HG03378 (cell line): ENCODE measurements at regions not wholly inside any gene's neighbourhood (a gene's known extent, or its start where the extent isn't known, plus 50 kb on each side); places are given as distances from the start of the nearest gene placed in this dataset.

Source experiments
- ATAC-seq: cut with Tn5 transposase; IDR thresholded peaks from one replicate; pipeline ENCODE4 v1.9.1; 2021; ENCODE audit warnings: mild to moderate bottlenecking, moderate library complexity; ENCODE audit not compliant: unreplicated experiment

DNA sequence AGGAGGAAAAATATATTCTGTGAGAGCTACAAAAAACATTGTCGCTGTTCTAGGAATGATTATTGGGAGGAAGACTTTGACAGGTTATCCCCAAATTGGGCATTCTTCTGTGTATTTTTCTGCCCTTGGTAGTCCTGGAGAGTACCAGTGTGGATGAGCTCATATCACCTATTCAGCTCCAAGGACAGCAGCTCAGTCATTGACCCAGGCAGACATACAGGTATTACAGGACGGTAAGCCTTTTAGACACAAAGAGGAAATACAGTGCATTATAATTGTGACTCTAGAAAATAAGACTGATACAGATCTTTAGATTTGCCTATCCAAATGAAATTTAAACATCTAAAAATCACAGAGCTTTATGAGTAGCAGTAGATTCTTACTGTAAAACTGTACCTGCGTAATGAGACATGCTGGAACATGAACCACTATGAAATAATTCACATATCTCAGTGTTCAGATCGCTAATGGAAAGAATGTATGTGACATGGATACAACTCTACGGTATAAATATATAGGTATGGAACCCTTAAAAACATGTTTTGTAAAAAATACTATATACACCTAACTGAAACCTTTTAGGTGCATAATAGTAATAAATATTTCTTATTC, 56.0 kb downstream of the PLK2 start:
- no peak for ATAC-seq

DNA sequence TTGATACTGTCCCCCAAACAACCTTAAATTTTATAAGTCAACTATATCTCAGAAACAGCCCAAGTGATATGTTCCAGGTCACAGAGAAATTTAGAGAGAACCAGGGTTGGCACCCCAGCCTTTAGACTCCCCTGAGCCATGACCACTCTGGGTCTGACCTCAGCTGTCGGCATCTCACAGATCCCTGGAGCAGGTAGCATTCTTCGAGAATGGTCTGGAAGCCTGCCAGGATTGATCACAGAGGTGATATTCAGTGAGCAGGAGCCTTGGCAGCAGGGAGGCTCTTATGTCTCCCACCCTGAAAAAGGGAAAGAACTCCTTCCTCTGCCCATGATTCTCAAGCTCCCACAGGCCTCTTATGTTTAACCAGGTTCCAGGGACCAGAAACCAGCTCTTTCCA, 58.2 kb downstream of the PLK2 start:
- no peak for ATAC-seq

DNA sequence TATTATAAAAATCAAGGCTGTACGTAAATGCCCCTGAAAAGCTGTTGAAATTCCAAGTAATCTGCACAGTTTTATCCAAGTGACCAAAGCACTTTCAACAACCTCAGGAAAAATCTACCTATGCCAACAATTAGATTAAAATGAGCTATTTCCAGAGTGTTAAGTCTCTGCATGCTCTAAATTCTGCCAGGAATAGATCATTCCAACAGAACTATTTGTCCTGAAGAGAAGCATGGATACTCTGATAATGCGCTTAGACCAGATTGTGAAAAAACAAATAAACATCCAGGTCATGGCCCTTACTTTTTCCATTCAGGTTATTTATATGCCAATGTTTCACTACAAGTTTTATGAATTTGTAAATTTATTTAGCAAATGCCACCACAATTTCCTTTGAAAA, 59.1 kb downstream of the PLK2 start:
- ATAC-seq, result no peak

GRCh38 chr5:58399951-58400350, 59.9 kb downstream of the PLK2 start:
- no peak for ATAC-seq

DNA sequence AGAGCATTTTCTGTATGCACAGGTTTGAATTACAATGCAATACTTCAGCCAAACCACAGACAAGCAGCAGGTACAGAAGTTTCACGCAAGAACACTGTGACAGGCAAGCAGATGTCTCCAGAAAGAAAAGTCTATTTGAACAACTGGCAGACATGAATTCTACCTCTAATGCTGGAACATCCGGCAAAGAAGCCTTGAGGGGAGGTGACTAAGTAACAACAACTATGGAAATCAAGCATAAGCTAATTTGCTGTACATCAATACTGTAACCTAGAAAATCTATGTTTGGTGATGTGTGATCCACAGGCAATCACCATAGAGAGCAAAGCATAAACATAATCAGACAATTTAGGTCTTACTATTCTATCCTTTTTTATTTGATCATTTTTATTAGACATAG, 65.5 kb downstream of the PLK2 start:
- ATAC-seq, result no peak

GRCh38 chr5:58393716-58394115, 66.2 kb downstream of the PLK2 start:
- no peak for ATAC-seq

GRCh38 chr5:58392496-58392895, 67.4 kb downstream of the PLK2 start:
- no peak for ATAC-seq

- ATAC-seq, result no peak
These were observed 76.4 kb downstream of the PLK2 start for GRCh38 chr5:58383448-58383847.

- ATAC-seq, result no peak
These were observed 77.8 kb downstream of the PLK2 start for GRCh38 chr5:58382131-58382534.

GRCh38 chr5:58381566-58381965, 78.3 kb downstream of the PLK2 start:
- no peak for ATAC-seq

GRCh38 chr5:58380655-58381054, 79.2 kb downstream of the PLK2 start:
- no peak for ATAC-seq

GRCh38 chr5:58378613-58379390, 81.1 kb downstream of the PLK2 start:
- ATAC-seq, result no peak

DNA sequence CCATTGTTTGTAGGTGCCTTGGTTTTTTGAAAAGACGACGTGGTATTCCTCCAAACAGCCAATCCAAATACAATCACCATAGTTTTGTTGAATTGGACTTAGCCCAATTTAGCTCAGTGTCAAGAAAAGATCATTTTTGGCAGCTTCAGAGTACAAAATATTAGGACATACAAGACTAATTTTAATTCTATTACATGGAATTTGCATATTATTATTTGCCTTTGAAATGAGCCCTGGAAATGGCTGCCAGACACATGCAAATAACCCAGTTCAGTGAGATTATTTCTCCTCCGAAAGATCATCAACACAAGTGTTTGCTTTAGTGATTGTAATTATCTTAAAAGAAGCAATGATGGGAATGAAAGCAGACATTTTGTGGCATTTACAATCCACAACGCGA, 89.3 kb downstream of the PLK2 start:
- no peak for ATAC-seq

GRCh38 chr5:58369513-58370190, 90.2 kb downstream of the PLK2 start:
- ATAC-seq, result no peak

- no peak for ATAC-seq
These were observed 93.4 kb downstream of the PLK2 start for GRCh38 chr5:58366461-58366860.

DNA sequence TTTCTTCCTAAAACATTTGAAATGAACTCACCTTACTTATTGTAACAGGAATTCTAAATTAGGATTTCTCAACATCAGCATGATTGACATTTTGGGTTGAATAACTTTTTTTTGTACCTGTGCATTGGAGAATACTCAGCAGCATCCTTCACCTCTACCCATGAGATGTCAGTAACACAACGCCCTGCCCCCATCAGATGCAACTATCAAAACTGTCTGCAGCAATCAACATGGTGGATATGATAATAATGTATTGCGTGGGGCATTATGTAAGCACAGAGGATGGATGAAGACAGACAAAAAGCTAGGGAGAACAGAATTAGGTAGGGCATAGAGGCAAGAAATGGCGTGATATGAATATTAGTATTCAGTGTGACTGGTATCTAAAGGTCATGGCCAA, 94.1 kb downstream of the PLK2 start:
- no peak for ATAC-seq

DNA sequence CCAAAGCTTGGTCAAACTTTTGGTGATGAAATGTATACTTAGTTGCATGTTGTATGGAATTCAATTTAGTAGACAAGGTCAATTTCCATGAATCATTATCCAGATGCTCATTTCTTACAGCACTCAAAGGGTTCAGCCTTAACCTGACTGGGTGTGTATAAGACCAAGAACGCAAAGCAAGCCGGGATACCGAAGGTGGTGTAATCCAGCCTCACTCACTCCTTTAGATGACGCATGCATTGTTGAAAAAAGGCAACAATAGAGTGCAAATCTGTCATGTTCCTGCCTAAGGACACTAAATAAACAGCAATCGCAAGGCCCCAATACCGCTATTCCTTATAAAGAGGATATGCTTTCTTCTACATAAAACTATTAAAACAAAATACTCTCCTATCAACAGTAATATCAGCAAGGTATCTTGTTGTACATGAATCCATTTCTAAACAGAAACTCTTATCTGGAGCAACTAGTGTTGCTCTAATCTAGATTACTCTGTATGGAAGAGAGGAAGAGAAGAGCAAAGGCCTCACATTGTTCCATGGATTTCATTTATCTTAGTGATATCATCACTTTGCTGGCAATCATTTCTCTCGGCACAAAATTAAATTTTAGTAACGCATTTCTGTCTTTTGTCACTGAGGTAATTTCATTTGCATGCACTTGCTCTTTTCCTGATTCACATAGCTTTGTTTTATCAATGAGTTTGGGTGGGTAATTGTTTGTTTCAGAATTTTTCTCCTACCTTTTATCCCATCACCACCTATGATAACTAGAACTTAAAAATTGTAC, 96.2 kb downstream of the PLK2 start:
- ATAC-seq, result no peak

DNA sequence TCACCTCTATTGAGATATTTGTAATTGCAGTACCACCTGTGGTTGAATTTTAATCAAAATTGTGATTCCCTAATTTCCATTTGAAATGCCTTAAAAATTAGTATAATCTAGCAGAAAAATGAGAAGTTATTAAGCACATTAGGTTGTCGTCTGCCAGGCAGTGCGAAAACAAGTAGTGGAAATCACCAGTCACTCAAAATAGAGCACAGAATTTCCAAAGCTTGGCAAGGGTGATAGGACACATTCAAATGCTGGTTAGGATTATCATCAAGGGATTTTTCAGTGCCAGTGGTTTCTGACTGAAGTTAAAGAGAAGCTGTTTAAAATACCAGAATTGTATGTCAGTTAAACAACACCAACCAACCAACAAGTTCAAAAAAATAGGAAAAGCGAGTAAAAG, 97.8 kb downstream of the PLK2 start:
- no peak for ATAC-seq

DNA sequence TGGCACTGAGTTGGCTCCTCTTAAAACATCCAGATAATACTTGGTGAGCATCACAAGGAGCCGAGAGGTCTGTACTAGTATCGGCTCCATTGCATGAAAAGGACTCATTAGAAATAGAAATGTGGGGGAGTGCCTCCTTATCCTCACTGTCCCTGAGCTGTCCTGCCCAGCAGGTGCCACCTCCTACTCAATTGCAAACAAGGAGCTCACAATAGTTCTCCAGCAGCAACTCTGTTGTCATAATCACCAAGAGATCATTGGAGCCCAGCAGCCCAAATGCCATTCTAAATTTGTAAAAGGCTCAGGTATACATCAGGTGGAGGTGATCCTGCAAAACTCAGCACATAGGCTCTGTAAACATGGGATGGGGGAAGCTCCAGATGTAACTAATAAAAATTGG, 99.1 kb downstream of the PLK2 start:
- no peak for ATAC-seq

DNA sequence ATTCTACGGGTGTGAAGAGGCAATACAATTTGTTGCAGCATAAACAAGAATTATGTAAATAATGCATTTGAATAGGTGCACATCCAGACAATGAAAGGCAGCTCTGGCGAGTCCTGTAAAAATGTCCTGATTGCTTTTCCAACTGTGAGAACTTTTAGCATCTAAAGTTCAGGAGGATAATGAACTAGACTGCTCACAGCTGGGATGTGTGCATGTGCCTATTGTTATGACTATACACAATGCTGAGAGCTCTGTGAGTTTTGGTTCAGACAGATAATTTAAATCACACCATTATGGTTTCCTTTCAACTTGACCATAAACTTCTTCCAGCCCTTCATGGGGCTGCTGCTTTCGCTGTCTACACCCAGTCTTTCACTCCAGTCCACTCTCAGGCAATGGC, 99.9 kb downstream of the PLK2 start:
- ATAC-seq, result no peak

DNA sequence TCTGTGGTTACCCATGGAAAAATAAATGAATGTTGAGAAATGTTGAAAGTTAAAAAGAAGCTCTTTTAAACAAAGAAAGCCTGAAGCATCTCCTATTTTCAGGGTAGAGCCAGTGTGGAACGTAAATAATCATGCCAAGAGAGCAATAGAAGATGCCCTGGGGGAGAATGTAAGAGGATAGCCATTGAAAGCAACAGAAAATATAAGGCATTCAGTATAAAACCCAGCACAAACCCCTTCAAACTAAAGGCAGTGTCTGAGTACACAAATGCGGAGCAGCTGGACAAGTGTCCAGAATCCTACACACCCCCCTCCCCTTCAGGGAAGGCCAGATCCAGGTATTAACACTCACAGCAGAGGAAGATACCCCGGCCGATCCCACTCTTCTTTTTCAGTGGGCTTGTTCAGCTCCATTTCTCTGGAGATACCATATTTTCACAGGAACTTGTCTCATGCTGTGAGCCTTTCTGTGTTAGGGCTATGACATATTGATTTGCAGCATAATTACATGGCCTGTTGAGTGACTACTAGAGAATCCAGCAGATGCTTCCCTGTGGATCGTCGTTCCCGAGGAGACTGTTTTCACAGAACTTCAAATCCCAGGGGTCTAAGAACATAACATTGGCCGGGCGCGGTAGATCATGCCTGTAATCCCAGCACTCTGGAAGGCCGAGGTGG, 101.2 kb downstream of the PLK2 start:
- no peak for ATAC-seq
